ENCODE measurements at regions not wholly inside any gene's neighbourhood (a gene's known extent, or its start where the extent isn't known, plus 50 kb on each side); places are given as distances from the start of the nearest gene placed in this dataset.

DNA sequence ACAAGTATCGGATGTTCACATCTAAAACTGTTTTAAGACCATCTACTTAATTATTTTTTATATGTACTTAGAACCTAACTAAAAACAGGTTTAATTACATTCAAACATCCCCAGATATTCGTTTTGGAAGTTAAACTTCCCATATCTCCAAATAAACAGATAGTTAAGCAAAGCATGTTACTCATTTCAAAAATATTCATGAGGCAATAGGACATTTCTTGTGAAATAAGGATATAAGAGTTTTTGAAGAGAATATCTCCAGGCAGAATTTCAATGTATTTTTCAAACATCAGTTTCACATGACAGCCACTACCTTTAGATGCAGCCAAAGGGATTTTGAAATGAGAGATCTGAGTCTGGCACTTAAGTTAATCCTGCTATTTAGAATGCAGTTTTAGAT, 697.5 kb downstream of the SLITRK1 start:
- no peaks in the 10 kb centered on the region for H3K4me1 ChIP-seq (ENCODE audit: insufficient read depth, poor library complexity, severe bottlenecking)
- H3K27me3 ChIP-seq (ENCODE audit: insufficient read depth, poor library complexity, severe bottlenecking), result no peaks in the 10 kb centered on the region
- no peak overlapping the region for H3K4me3 ChIP-seq (ENCODE audit: severe bottlenecking)
- ATAC-seq (ENCODE audit: low read depth) (no peak), DNase-seq (ENCODE audit: low spot score) (no peak)
- H3K9me3 ChIP-seq (ENCODE audit: severe bottlenecking), result no peaks in the 10 kb centered on the region
- TF ChIP-seq CTCF (IDR thresholded peaks at IDR 0.05; ENCODE audit: poor library complexity, severe bottlenecking), result no peak
- H3K36me3 ChIP-seq (ENCODE audit: low read depth), result no peaks in the 10 kb centered on the region
- H3K27ac ChIP-seq (ENCODE audit: poor library complexity, severe bottlenecking), result no peak overlapping the region

GRCh38 chr13:83184150-83184475, 698.2 kb downstream of the SLITRK1 start:
- H3K27ac ChIP-seq (ENCODE audit: poor library complexity, severe bottlenecking), result no peak overlapping the region
- H3K4me1 ChIP-seq (ENCODE audit: insufficient read depth, poor library complexity, severe bottlenecking), result no peaks in the 10 kb centered on the region
- no peaks in the 10 kb centered on the region for H3K36me3 ChIP-seq (ENCODE audit: low read depth)
- H3K9me3 ChIP-seq (ENCODE audit: severe bottlenecking), result no peaks in the 10 kb centered on the region
- DNase-seq (ENCODE audit: low spot score) (no peak), ATAC-seq (ENCODE audit: low read depth) (no peak)
- H3K27me3 ChIP-seq (ENCODE audit: insufficient read depth, poor library complexity, severe bottlenecking), result no peaks in the 10 kb centered on the region
- H3K4me3 ChIP-seq (ENCODE audit: severe bottlenecking), result no peak overlapping the region
- TF ChIP-seq CTCF (IDR thresholded peaks at IDR 0.05; ENCODE audit: poor library complexity, severe bottlenecking), result no peak

GRCh38 chr13:83183439-83184149, 698.7 kb downstream of the SLITRK1 start:
- Histone ChIP-seq H3K27me3 (ENCODE audit: insufficient read depth, poor library complexity, severe bottlenecking) (no peaks in the 10 kb centered on the region), H3K9me3 (ENCODE audit: severe bottlenecking) (no peaks in the 10 kb centered on the region), H3K36me3 (ENCODE audit: low read depth) (no peaks in the 10 kb centered on the region), H3K27ac (ENCODE audit: poor library complexity, severe bottlenecking) (no peak overlapping the region), H3K4me3 (ENCODE audit: severe bottlenecking) (no peak overlapping the region), H3K4me1 (ENCODE audit: insufficient read depth, poor library complexity, severe bottlenecking) (no peaks in the 10 kb centered on the region)
- TF ChIP-seq CTCF (IDR thresholded peaks at IDR 0.05; ENCODE audit: poor library complexity, severe bottlenecking), result no peak
- no peak for ATAC-seq (ENCODE audit: low read depth)
- no peak for DNase-seq (ENCODE audit: low spot score)

DNA sequence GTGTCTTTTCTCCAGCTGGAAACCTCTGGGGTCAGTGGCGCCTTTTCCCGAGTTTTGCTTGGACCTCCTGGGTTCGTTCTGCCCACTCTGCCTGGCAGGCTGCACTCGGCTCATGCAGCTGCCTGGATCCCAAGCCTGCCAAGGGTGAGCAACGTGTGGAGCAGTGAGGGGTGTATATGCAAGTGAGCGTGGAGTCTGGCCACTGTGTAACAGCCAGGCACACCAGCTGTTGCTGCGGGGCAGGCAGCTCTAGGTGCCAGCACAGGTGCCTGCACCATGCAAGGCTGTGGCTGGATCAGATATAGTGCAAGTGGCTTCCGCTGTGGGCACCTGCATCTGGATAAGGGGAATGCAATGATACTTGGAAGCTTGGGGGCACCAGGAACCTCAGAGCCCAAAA, 699.4 kb downstream of the SLITRK1 start:
- no peak for TF ChIP-seq CTCF (IDR thresholded peaks at IDR 0.05; ENCODE audit: poor library complexity, severe bottlenecking)
- no peaks in the 10 kb centered on the region for H3K4me1 ChIP-seq (ENCODE audit: insufficient read depth, poor library complexity, severe bottlenecking)
- H3K4me3 ChIP-seq (ENCODE audit: severe bottlenecking), result no peak overlapping the region
- no peaks in the 10 kb centered on the region for H3K36me3 ChIP-seq (ENCODE audit: low read depth)
- H3K27me3 ChIP-seq (ENCODE audit: insufficient read depth, poor library complexity, severe bottlenecking), result no peaks in the 10 kb centered on the region
- ATAC-seq (ENCODE audit: low read depth), result no peak
- no peaks in the 10 kb centered on the region for H3K9me3 ChIP-seq (ENCODE audit: severe bottlenecking)
- H3K27ac ChIP-seq (ENCODE audit: poor library complexity, severe bottlenecking), result no peak overlapping the region
- no peak for DNase-seq (ENCODE audit: low spot score)

GRCh38 chr13:83178008-83178407, 704.3 kb downstream of the SLITRK1 start:
- ATAC-seq (ENCODE audit: low read depth) (no peak), DNase-seq (ENCODE audit: low spot score) (no peak)
- H3K4me3 ChIP-seq (ENCODE audit: severe bottlenecking), result no peak overlapping the region
- no peaks in the 10 kb centered on the region for H3K27me3 ChIP-seq (ENCODE audit: insufficient read depth, poor library complexity, severe bottlenecking)
- no peaks in the 10 kb centered on the region for H3K9me3 ChIP-seq (ENCODE audit: severe bottlenecking)
- TF ChIP-seq CTCF (IDR thresholded peaks at IDR 0.05; ENCODE audit: poor library complexity, severe bottlenecking), result no peak
- H3K27ac ChIP-seq (ENCODE audit: poor library complexity, severe bottlenecking), result no peak overlapping the region
- no peaks in the 10 kb centered on the region for H3K36me3 ChIP-seq (ENCODE audit: low read depth)
- no peaks in the 10 kb centered on the region for H3K4me1 ChIP-seq (ENCODE audit: insufficient read depth, poor library complexity, severe bottlenecking)
